Progenitor cell of endocrine pancreas (in vitro differentiated cells): ENCODE measurements at regions not wholly inside any gene's neighbourhood (a gene's known extent, or its start where the extent isn't known, plus 50 kb on each side); places are given as distances from the start of the nearest gene placed in this dataset.

ENCODE experiments used
- DNase-seq: peaks from one replicate; pipeline ENCODE4 v3.0.0; 2021; ENCODE audit warnings: low spot score; ENCODE audit not compliant: unreplicated experiment
- H3K27ac Mint-ChIP-seq: 2 replicates; pipeline ENCODE4 v1.8.0; 2021; ENCODE audit warnings: mild to moderate bottlenecking, moderate library complexity, mixed read lengths
- H3K27me3 Mint-ChIP-seq: 2 replicates; pipeline ENCODE4 v1.8.0; 2021; ENCODE audit warnings: mixed read lengths
- H3K36me3 Mint-ChIP-seq: 2 replicates; pipeline ENCODE4 v1.8.0; 2022; ENCODE audit warnings: mixed read lengths; ENCODE audit not compliant: insufficient read depth
- H3K4me1 Mint-ChIP-seq: 2 replicates; pipeline ENCODE4 v1.8.0; 2021; ENCODE audit warnings: low read depth, mixed read lengths
- H3K4me3 Mint-ChIP-seq: 2 replicates; pipeline ENCODE4 v1.8.0; 2021; ENCODE audit warnings: low read depth, mild to moderate bottlenecking, moderate library complexity, mixed read lengths
- H3K9me3 Mint-ChIP-seq: 2 replicates; pipeline ENCODE4 v1.8.0; 2021; ENCODE audit warnings: low read depth, mixed read lengths
- CTCF ChIP-seq: fragments of 200-600 bp; sonication (generic); IDR thresholded peaks from one replicate; pipeline ENCODE4 v1.5.0; 2021; ENCODE audit warnings: antibody characterized with exemption, mild to moderate bottlenecking; ENCODE audit not compliant: unreplicated experiment

DNA sequence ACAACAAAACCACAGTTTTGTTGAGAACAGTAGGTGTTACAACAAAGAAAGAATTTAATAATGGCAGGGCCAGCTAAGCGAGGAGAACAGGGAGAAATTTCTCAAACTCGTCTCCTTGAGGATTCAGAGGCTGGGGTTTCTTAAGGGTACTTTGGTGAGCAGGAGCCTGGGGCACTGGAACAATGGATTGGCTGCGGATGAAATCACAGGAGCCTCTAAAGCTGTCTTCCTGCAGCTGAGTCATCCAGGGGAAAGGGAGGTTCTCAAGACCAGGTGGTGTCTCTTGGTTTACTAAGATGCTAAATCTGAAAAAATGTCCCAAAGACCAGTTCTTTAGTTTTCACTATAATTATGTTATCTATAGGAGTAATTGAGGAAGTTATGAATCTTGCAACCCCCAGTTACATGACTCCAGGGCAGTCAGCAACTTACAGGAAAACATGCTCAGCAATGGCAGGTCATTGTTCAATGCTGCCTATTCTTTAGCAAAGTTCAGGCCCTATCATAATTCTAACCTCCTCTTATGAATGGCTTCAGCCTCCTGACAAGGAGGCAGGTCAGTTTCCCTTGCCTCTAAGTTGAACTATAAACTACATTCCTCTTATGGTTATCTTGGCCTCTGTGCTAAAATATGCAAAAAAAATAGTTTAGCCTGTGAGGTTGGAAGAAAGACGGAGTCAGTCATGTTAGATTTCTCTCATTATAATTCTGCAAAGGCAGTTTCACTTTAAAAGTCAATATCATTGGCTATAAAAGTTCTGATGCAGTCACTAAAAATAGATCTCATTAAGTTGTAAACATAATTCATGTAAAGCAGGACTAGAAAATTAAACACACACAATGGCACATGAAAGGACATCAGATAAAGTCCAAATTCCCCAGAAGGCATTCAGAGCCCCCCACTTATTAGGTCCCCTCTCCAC lies 63.3 kb upstream of the CKS2 start:
- peaks cover 3% of the 10 kb centered on the region for H3K9me3 Mint-ChIP-seq
- no peak for DNase-seq
- no peaks in the 10 kb centered on the region for H3K27me3 Mint-ChIP-seq
- H3K36me3 Mint-ChIP-seq = no peaks in the 10 kb centered on the region
- H3K4me1 Mint-ChIP-seq = peaks cover 5% of the 10 kb centered on the region
- no peak overlapping the region for H3K4me3 Mint-ChIP-seq
- TF ChIP-seq CTCF = no peak
- no peak overlapping the region for H3K27ac Mint-ChIP-seq

- H3K9me3 Mint-ChIP-seq = peaks cover 3% of the 10 kb centered on the region
- peaks cover 5% of the 10 kb centered on the region for H3K4me1 Mint-ChIP-seq
- no peak overlapping the region for H3K27ac Mint-ChIP-seq
- DNase-seq = no peak
- H3K4me3 Mint-ChIP-seq = no peak overlapping the region
- TF ChIP-seq CTCF = no peak
- H3K27me3 Mint-ChIP-seq = no peaks in the 10 kb centered on the region
- H3K36me3 Mint-ChIP-seq = no peaks in the 10 kb centered on the region
Measured at GRCh38 chr9:89249001-89249400, 62.0 kb upstream of the CKS2 start.

DNA sequence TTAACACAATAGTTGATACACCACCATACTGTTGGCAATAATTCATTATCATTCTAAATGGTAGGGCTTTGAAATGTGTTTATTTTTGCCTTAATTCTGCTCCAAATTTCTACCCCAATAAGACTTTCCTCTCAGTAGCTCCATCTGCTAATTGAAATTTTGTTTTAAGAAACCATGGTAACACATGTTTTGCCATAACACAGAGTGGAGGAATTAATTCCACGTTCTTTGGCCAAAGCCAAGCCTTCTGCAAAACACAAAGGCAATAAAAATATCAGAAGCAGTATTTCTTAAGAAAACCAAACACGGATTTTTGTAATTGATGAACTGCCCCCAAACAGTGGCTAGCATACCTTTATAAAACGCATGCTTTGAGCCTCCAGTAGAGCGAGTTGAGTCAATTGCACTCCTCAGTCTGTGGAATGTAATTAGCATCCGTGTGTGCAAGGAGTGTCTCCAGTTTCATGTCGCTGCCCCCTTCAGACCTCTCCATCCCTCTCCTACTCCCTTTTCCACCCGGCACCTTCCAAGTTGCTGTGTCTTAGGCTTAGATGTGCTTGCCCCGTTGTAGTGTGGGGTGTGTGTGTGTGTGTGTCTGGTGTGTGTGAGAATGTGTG lies 58.2 kb upstream of the CKS2 start:
- Mint-ChIP-seq H3K4me3 (no peak overlapping the region), H3K4me1 (peaks cover 5% of the 10 kb centered on the region), H3K9me3 (peaks cover 3% of the 10 kb centered on the region), H3K27ac (no peak overlapping the region), H3K27me3 (no peaks in the 10 kb centered on the region), H3K36me3 (no peaks in the 10 kb centered on the region)
- no peak for TF ChIP-seq CTCF
- no peak for DNase-seq

- H3K4me3 Mint-ChIP-seq = no peak overlapping the region
- H3K9me3 Mint-ChIP-seq = peaks cover 3% of the 10 kb centered on the region
- no peaks in the 10 kb centered on the region for H3K27me3 Mint-ChIP-seq
- no peaks in the 10 kb centered on the region for H3K36me3 Mint-ChIP-seq
- no peak for TF ChIP-seq CTCF
- DNase-seq = no peak
- no peaks in the 10 kb centered on the region for H3K4me1 Mint-ChIP-seq
- no peak overlapping the region for H3K27ac Mint-ChIP-seq
Measured at GRCh38 chr9:89254058-89254772, 56.8 kb upstream of the CKS2 start.

- DNase-seq = no peak
- H3K27me3 Mint-ChIP-seq = no peaks in the 10 kb centered on the region
- H3K9me3 Mint-ChIP-seq = peaks cover 3% of the 10 kb centered on the region
- no peaks in the 10 kb centered on the region for H3K4me1 Mint-ChIP-seq
- no peak overlapping the region for H3K4me3 Mint-ChIP-seq
- H3K36me3 Mint-ChIP-seq = no peaks in the 10 kb centered on the region
- no peak for TF ChIP-seq CTCF
- no peak overlapping the region for H3K27ac Mint-ChIP-seq
Measured at GRCh38 chr9:89254773-89255125, 56.2 kb upstream of the CKS2 start.
